ENCODE measurements at regions not wholly inside any gene's neighbourhood (a gene's known extent, or its start where the extent isn't known, plus 50 kb on each side); places are given as distances from the start of the nearest gene placed in this dataset.

DNA sequence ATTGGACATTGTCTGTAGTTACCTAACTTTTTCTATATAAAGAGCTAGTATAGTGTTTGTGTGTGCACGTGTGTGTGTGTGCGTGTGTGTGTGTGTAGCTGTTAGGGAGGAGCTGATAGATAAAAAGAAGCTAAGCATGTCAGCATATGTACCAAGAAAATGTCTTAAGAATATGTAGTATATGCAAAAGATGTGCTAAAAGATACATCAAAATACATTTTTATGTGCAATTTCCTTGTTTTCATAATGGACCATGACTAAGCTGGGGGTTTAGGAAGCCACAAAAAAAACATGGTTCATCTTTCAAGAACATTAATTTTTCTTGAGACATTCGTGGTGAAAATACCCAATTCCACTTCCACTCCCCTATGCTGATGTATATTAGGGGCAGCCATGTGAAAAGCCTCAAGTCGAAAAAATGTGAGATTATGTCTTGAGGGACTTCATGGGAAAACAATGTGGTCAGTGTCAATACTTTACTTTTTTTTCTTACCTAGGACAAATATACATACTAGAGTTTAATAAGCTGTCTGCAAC, 1599.7 kb downstream of the ARAP2 start:
- no peak for DNase-seq (ENCODE audit: extremely low read depth, insufficient read length)
- H3K4me3 ChIP-seq (replicated peaks; ENCODE audit: low read depth, low read length): no peak overlapping the region
- no peaks in the 10 kb centered on the region for H3K27me3 ChIP-seq (replicated peaks; ENCODE audit: control insufficient read depth, insufficient read depth, low read length)
- TF ChIP-seq, protein P1, sequence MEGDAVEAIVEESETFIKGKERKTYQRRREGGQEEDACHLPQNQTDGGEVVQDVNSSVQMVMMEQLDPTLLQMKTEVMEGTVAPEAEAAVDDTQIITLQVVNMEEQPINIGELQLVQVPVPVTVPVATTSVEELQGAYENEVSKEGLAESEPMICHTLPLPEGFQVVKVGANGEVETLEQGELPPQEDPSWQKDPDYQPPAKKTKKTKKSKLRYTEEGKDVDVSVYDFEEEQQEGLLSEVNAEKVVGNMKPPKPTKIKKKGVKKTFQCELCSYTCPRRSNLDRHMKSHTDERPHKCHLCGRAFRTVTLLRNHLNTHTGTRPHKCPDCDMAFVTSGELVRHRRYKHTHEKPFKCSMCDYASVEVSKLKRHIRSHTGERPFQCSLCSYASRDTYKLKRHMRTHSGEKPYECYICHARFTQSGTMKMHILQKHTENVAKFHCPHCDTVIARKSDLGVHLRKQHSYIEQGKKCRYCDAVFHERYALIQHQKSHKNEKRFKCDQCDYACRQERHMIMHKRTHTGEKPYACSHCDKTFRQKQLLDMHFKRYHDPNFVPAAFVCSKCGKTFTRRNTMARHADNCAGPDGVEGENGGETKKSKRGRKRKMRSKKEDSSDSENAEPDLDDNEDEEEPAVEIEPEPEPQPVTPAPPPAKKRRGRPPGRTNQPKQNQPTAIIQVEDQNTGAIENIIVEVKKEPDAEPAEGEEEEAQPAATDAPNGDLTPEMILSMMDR (IDR thresholded peaks at IDR 0.05; ENCODE audit: insufficient read depth, low read length, poor library complexity, severe bottlenecking): no peak
- H3K36me3 ChIP-seq (ENCODE audit: control insufficient read depth, insufficient read depth, low read length): no peaks in the 10 kb centered on the region

DNA sequence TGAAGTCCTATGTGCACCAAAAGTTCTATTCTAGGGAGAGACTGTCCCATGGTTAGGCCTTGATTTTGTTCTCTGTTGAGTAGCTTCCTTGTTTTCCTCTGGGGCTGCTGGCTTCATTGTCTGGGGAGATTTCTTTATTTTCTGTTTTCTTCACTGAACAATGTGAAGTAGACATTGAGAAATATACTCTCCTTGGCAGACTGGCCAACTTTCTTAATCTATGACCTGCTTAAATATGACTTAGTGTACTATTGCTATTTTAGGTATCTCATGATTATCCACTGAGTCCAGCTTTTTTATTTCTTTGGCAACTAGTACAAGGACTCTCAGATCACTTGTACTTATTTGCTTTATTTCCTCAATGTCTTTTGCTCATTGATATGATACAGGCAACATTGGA, 1594.6 kb downstream of the ARAP2 start:
- DNase-seq (ENCODE audit: extremely low read depth, insufficient read length): no peak
- no peaks in the 10 kb centered on the region for H3K36me3 ChIP-seq (ENCODE audit: control insufficient read depth, insufficient read depth, low read length)
- H3K4me3 ChIP-seq (replicated peaks; ENCODE audit: low read depth, low read length): no peak overlapping the region
- TF ChIP-seq, protein P1 (IDR thresholded peaks at IDR 0.05; ENCODE audit: insufficient read depth, low read length, poor library complexity, severe bottlenecking): no peak
- H3K27me3 ChIP-seq (replicated peaks; ENCODE audit: control insufficient read depth, insufficient read depth, low read length): no peaks in the 10 kb centered on the region

DNA sequence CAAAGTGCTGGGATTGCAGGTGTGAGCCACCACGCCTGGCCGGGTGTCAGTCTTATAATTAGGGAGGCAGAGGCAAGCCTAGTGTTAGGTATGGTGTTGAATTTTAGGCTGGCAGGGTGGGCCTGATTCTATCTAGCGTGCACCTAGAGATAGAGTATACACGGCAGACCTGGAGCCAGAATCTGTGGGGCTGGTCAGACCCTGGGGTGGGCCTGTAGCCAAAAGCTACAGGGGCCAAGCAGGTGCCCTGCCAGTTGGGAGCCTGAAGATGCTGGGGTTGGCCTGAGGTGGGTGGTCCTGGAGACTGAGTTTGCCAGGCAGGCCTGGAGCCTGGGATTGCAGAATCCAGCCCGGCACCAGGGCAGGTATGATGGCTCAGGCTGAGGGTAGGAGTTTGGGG, 1580.3 kb downstream of the ARAP2 start:
- Histone ChIP-seq H3K27me3 (replicated peaks; ENCODE audit: control insufficient read depth, insufficient read depth, low read length) (no peaks in the 10 kb centered on the region), H3K36me3 (ENCODE audit: control insufficient read depth, insufficient read depth, low read length) (no peaks in the 10 kb centered on the region), H3K4me3 (replicated peaks; ENCODE audit: low read depth, low read length) (no peak overlapping the region)
- TF ChIP-seq, protein P1 (IDR thresholded peaks at IDR 0.05; ENCODE audit: insufficient read depth, low read length, poor library complexity, severe bottlenecking): no peak
- no peak for DNase-seq (ENCODE audit: extremely low read depth, insufficient read length)

DNA sequence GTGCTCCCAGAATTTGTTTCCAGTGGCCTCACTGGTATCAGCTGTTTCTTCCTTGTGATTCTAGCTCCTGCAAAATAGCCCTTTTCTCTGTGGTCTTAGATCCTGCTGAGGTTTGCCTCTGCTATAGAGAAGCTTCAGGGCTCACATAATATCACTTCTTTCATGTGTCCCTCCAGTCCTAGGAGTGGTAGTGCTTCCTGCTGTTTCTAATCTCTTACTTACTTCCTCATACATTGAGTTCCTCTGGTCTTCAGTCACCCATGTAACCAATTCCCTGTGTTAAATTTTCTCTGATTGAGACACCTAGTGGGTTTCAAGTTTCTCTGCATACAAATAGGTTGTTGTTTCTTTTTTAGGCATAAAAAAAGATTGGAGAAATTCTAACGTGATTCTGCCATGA, 1567.9 kb downstream of the ARAP2 start:
- Histone ChIP-seq H3K4me3 (replicated peaks; ENCODE audit: low read depth, low read length) (no peak overlapping the region), H3K36me3 (ENCODE audit: control insufficient read depth, insufficient read depth, low read length) (no peaks in the 10 kb centered on the region), H3K27me3 (replicated peaks; ENCODE audit: control insufficient read depth, insufficient read depth, low read length) (no peaks in the 10 kb centered on the region)
- no peak for DNase-seq (ENCODE audit: extremely low read depth, insufficient read length)
- TF ChIP-seq, protein P1 (IDR thresholded peaks at IDR 0.05; ENCODE audit: insufficient read depth, low read length, poor library complexity, severe bottlenecking): no peak

DNA sequence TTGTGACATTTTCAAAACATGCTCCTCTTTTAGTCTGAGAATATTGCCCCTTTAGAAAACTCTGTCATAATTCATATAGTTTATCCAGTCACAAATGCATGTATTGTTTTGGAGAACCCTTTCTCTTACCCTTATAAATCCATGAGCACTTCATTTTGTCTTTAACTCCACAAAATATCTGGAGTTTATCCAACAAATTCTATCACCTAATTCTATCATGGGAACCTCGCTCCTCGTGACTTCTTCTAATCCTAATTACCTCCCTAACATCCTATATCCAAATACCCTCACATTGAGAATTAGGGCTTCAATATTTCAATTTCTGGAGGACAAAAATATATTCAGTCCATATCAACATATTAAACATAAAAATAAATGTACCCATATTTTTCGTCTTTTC, 1565.9 kb downstream of the ARAP2 start:
- Histone ChIP-seq H3K27me3 (replicated peaks; ENCODE audit: control insufficient read depth, insufficient read depth, low read length) (no peaks in the 10 kb centered on the region), H3K36me3 (ENCODE audit: control insufficient read depth, insufficient read depth, low read length) (no peaks in the 10 kb centered on the region), H3K4me3 (replicated peaks; ENCODE audit: low read depth, low read length) (no peak overlapping the region)
- TF ChIP-seq, protein P1 (IDR thresholded peaks at IDR 0.05; ENCODE audit: insufficient read depth, low read length, poor library complexity, severe bottlenecking): no peak
- DNase-seq (ENCODE audit: extremely low read depth, insufficient read length): no peak

DNA sequence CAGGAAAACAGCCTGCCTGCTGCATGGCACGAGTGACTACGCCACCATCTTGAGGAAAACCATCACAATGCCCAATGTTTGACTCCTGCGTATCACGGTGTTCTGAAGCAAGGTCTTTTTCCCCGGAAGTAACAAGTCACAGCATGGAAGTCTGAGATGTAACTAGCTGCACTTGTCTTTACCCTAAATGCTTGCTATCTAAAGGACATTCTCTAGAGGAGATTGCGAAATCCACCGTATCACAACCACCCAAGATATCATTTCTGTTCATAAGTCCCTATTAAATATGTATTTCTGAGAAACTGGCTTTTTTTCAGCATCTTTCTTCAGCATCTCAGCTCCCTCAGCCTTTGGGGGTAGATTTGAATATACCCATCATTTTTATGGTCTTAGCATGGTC, 1565.1 kb downstream of the ARAP2 start:
- TF ChIP-seq, protein P1 (IDR thresholded peaks at IDR 0.05; ENCODE audit: insufficient read depth, low read length, poor library complexity, severe bottlenecking): no peak
- Histone ChIP-seq H3K4me3 (replicated peaks; ENCODE audit: low read depth, low read length) (no peak overlapping the region), H3K27me3 (replicated peaks; ENCODE audit: control insufficient read depth, insufficient read depth, low read length) (no peaks in the 10 kb centered on the region), H3K36me3 (ENCODE audit: control insufficient read depth, insufficient read depth, low read length) (no peaks in the 10 kb centered on the region)
- DNase-seq (ENCODE audit: extremely low read depth, insufficient read length): no peak
